ENCODE measurements at regions not wholly inside any gene's neighbourhood (a gene's known extent, or its start where the extent isn't known, plus 50 kb on each side); places are given as distances from the start of the nearest gene placed in this dataset.
"Not testable (repeated sequence)": the region's sequence is repeated elsewhere in the genome, so short reads cannot be mapped to it uniquely, and the experiment has no call there.

DNA sequence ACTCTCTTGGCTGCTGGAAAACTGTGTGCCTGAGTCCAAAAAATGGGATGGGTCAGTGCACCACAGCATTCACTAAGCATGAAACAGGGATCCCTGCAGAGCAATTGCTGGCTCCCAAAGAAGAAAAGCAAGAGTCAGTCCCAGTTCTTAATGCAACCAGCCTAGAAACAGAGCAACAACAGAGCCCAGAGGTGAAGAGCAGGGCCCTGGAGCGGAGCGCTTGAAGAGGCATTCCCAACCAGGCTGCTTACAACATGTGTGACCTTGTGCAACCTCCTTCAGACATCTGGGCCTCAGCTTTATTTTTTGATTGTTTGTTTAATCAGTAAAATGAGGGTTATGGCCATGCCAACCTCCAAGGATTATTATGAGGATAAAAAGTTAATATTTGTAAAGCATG, 543.7 kb upstream of the COBL start:
- no peak for DNase-seq

DNA sequence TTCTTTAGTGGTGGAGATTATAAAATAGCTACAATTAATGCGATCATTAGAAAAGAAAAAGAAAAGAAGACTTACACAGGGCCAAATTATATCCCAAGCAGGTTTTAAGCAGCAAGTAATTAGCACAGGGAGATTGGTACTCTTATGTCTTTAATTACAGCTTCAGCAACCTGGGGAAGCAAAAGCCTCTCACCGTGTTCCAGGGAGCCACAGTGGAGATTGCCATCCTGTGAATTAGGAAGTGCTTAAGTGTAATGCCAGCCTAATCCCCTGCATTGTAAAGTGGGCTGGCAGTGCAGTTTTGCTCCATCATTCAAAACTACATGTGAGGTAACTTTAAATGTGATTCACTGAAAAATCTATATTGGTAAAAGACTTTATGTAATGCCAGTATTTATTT, 533.5 kb upstream of the COBL start:
- DNase-seq: no peak

DNA sequence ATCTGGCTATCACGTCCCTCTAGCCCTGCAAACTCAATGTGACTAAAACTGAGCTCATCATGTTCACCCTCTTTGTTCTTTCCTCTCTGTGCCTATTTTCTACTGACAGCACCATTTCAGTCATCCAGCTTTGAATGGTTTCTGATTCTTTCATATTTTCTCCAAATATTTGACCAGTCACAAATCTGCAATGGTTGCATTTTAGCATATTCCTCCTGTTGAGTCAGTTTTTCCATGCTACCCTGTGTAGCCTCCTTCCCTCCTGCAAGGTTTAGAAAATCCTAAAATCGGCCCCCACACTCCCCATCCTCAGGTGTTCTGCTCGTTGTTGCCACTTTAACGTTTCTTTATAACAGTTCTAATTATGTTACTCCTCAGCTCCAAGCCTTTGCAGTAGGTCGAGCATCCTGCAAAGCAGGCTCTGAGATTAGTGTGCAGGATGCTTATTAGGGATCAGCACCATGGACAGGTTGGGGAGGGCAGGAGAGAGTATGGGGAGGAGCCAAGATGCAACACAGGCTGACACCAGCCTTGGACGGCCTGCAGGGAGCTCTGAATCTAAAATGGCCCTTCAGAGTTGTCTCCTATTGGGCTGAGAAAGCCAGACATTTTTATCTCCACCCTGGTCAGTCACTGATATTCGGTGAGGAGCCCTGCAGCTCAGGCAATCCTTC, 531.0 kb upstream of the COBL start:
- DNase-seq: no peak

DNA sequence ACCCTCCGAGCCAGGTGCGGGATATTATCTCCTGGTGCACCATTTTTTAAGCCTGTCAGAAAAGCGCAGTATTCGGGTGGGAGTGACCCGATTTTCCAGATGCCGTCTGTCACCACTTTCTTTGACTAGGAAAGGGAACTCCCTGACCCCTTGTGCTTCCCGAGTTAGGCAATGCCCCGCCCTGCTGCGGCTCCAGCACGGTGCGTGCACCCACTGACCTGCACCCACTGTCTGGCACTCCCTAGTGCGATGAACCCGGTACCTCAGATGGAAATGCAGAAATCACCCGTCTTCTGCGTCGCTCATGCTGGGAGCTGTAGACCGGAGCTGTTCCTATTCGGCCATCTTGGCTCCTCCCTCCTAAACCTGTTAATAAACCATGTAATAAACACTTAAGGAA, 522.5 kb upstream of the COBL start:
- not testable (repeated sequence) for DNase-seq

DNA sequence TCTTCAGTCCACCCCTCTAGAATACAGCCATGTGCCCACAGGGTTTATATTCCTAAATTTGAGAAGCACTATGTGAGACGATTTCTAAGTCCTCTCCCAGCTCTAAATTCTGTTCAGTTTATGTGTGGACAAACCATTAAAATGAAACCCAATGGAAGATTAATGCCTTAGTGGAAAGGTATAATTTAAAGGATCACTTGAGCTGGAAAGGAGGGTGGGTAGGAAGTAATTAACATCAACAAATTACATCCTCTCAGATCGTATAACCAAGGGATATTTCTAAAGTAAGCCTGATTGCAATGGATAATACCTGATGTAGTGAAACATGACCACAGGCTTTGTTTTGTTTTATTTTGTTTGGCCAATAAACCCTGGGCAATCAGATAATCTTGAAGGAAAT, 511.0 kb upstream of the COBL start:
- DNase-seq: no peak

DNA sequence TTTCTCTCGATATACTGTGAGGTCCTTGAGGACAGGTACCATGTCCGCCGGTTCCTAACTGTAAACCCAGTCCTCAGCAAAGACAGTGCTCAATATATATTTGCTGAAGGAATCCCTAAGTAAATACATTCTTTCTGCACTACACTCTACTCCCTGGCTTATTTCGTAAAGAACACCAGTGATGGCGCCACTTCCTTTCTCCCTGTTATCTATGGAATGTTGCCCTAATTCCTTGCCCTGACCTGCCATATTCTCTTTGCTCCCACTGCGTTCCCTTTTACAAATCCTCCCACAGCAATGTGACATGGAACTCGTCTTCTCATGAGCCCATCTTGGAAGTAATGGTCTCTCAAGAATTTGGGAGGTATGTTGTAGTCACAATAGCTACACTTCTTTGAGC, 507.4 kb upstream of the COBL start:
- no peak for DNase-seq

DNA sequence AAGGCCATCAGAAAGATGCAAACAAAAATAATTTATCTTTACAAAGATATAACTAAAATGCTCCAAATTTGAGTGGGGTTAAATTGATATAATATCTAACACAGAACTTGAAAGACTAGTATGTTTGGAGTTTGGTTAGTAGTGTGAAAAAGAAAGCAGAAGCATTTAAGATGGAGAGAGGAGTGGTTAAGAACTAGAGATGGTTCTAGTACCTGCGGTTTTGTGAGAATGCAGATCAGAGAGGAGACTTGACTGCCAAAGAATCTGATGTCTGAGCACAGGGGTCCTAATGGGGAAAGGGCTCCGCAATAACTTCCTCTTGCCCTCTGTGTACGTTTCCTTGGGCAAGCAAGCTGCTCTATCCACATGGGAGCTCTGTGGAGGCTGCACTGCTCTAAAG, 506.8 kb upstream of the COBL start:
- DNase-seq: no peak

DNA sequence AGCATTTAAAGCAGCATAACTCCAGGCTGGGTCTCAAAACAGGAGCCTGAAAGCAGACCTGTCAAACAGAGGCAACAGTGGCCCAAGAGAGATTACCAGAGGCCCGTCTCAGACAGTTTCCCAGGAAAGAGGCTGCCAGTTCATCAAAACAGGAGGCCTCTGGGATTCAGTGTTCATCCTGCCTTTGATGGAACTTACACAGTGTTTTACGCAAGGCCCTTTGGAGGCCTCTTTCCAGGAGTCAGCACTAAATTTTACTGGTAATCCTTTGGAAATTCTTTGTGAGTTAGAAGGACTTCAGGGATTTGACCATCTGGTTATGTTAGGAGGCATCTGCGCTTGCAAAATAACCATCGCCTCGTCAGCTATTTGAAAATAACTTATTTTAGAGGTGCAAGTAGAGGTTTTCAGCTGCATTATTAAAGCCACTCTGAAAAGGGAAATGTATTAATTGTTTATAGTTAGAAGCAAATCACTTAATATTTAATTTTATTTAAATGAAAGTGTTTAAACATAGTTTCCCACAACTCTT, 501.2 kb upstream of the COBL start:
- DNase-seq: no peak

DNA sequence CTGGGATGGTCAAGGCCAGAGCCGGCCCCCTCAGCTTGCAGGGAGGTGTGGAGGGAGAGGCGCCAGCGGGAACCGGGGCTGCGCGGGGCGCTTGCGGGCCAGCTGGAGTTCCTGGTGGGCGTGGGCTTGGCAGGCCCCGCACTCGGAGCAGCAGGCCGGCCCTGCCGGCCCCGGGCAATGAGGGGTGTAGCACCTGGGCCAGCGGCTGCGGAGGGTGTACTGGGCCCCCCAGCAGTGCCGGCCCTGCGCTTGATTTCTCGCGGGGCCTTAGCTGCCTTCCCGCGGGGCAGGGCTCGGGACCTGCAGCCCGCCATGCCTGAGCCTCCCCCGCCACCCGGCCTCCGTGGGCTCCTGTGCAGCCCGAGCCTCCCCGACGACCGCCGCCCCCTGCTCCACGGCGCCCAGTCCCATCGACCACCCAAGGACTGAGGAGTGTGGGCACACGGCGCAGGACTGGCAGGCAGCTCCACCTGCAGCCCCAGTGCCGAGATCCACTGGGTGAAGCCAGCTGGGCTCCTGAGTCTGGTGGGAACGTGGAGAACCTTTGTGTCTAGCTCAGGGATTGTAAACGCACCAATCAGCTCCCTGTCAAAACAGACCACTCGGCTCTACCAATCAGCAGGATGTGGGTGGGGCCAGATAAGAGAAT, 489.3 kb upstream of the COBL start:
- DNase-seq: not testable (repeated sequence)

DNA sequence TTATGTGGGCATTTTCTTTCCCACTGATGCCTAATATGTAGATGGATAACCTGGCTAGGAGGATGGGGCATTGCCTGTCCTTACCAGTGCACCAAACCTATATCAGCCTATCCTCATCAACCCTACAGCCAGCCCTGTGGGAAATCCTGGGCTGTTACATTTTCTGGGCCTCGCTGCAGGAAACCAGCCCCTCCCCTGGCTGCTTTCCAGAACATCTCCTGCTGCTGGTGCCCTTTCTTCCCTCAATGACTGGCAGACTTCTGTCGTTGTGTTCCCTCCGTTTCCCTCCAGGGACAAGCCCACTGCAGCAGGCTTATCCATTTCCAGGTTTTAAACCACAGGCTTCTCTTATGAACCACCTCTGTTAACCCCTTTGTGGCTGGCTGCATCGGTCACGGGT, 486.1 kb upstream of the COBL start:
- DNase-seq: no peak

DNA sequence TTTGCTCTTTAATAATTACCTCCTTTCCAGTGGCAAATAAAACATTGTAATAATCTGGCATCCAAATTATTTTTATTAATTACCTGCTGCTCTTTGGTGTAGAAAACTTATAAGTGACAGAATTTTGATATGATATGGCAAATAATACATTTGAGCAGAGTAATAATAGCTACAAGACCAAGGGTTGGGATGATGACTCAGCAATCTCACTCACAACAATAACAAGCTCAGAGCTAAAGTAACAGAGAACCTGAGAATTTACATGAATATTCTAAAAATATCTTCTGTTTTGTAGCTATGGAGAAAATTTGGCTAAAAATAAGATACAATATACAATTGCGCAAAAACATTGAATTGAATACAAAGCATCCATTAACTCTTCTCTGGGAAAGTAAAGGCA, 480.8 kb upstream of the COBL start:
- no peak for DNase-seq

DNA sequence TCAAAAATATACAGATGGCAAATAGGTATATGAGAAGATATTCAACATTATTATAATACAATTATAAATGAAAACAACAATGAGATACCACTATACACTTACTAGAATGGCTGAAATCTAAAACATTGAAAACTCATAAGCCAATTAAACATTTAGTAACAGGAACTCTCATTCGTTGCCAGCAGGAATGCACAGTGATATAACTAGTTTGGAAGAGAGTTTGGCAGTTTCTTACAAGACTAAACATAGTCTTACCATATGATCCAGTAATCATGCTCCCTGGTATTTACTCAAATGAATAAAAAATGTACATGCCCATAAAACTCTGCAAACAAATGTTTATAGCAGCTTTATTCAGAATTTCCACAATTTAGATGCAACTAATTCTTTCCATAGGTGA, 476.2 kb upstream of the COBL start:
- DNase-seq: no peak

DNA sequence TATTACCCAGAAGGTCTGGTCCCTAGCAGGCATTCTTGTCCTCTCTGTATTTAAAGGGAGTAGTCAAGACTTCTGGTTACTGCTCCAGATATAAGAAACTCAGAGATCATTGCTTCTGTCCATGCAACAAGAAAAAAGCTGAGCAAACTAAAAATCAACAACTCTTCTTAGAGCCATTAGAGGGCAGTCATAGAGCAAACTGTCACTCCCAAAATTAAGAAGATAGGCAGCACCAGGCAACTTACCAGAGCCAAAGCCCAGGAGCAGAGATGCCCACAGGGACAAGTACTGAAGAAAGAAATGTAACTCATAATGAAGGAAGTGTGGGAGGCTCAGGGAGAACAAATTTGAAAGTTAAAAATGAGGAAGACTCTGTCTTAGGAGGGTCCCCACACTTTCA, 472.9 kb upstream of the COBL start:
- DNase-seq: no peak

DNA sequence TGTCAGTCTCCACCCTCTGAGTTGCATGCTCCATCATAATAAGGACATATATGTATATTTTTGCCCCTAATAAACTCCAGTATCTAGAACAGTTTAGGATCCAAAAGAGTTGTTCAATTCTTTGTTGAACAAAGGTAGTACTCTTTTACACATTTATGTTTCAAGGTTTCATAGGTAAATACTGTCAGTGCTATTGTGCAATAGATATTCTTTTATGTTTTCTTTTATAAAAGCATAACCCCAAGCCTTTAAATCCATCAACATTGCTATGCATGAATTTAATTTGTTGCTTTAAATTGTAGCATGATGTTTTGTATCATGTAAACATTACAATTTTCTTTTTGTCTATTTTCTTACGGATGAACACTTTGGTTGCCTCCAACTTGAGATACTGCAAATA, 469.7 kb upstream of the COBL start:
- DNase-seq: no peak

DNA sequence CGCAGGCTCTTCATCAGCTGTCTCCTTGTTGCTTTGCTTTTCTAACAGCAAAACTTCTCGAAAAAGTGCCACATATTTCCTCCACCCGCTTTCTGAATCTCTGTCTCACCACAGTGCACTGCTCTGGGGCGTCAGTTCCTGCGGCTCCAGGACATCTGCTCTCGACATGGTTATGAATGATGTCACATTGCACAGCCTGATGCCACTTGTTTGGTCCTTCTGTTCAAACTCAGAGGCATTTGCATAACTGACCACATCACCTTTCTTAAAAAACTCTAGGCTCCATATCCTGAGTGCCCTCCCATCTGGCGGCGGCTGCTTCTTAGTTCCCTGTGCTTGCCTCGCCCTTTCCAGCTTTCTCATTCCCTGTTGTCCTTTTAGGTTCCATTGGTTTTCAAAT, 469.3 kb upstream of the COBL start:
- no peak for DNase-seq

DNA sequence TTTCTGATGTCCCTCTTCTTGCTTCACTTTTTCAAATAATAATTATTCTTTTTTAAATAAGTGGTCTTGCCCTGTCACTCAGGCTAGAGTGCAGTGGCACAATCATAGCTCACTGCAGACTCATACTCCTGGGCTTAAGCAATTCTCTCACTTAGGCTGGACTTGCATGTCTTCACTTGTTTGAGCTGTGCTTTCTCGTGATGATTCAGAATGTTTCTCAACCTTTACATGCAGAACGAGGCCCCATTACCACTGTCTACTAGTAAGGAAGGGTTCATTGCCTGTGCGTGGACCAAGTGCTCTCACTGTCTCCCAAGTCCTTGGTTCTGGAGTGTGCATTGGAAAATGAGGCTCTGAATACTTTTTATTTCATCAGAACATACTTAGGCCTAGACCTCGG, 468.6 kb upstream of the COBL start:
- DNase-seq: no peak

DNA sequence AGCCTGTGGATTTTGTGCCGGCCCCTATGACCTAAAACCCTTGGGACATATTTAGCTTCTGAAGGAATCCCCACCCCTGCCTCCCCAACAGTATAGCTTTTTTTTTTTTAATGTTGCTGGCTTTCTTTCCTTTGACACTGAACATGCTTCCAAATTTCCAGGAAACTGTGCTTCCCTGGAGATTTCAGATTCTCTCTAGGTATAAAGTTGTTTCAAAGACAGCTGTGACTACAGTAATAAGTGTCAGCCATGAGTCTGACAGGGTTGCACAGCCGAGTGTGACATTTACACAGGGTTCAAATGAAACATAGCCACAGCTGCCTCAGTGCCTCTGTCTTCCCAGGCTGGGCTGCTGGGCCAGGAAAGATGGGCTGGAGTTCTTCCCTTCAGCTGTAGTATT, 466.6 kb upstream of the COBL start:
- no peak for DNase-seq

DNA sequence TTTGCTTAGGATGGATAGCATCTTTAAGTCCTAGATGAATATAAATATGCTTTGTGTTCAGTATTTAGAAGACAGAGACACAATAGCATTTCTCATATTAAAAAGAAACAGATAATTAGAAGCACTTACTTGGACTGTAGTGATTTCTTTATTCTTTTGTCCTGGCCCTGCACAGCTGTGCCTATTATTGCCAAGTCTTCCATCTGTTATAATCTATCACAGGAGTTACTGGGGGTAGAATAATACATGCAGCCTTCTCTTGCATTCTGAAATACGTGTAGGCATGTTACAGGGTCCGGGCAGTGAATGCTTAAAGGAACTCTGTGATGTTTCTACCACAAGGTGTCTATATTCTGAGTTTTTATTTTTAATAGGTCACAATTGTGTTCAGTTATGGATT, 461.5 kb upstream of the COBL start:
- DNase-seq: no peak

DNA sequence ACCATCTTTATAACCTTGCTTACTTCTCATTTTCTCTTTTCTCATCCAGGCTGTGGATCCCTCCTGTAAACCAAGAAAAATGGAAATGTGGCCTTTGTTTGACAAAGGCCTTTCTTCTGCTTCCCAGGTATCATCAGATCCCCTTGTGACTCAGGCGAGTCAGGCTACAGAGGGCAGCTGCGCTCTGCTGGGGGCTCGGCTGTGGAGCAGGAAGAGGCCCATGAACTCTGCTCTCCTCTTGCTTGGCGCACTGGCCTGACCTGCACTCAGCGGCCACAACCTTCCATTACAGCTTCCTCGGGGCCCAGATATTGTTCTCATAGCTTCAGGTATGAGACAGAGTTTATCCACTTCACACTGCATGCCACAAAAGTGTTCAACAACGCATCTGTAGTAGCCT, 457.6 kb upstream of the COBL start:
- no peak for DNase-seq

DNA sequence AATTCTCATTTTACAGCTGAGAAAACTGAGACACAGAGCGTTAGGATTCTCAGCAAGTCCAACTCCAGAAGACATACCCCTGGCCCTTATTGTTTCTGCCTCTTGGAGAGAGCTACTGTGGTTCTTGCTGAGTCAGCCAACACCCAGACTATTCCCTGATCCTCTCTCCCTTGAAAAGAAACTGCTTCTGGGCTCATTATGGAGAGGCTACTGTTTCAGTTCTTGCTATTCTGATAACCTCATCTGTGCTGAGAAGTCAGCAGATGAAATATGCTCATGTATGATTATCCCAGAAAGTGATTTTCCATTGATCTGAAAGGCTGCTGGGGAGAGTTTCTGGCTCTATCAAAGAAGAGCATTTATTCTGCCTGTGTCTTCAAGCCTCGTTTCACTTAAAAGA, 455.6 kb upstream of the COBL start:
- DNase-seq: no peak

DNA sequence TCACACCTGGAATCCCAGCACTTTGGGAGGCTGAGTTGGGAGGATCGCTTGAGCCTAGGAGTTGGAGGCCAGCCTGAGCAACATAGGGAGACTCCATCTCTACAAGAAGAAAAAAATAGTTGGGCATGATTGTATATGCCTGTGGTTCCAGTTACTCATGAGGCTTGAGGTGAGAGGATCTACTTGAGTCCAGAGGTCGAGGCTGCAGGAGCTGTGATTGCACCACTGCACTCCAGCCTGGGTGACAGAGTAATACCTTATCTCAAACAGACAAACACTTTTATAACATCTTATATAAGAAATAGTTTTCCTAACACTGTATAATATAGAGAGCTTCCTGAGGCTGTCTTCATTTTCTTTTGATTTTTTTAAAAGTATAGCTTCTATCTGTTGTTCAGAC, 448.4 kb upstream of the COBL start:
- no peak for DNase-seq

DNA sequence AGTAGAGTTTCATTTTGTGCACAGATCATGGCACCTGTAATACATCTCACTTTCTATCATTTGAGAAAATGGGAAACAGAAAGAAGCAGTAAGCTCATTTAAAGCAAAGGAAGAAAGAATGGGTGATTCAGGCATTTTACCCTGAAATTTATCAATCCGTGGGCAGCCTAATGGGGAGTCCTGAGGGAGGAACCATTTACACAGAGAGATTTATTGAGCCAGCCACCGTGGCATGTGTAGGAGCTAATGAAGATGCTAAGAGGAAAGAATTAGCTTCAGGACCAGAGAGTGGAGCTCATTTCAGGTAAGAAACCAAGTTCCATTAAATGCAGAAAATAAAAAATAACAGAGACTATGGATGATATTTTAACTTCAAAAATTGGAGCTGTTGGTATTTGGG, 443.4 kb upstream of the COBL start:
- no peak for DNase-seq

DNA sequence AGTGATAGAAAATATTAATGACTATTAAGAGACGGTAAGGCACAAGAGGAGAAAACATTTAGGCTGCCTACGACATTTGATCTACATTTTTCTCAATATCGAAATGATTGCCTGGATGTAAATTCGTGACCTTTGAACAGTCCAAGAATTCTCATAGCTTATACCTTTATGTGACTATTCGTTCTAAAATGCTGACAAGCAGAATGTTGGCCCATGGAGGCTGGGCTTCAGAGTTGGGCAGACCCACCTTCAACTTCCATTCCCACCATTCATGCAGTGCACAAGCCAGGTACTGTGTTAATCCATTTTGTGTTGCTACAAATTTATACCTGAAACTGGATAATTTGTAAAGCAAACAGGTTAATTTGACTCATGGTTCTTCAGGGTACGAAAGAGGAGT, 441.4 kb upstream of the COBL start:
- DNase-seq: no peak

DNA sequence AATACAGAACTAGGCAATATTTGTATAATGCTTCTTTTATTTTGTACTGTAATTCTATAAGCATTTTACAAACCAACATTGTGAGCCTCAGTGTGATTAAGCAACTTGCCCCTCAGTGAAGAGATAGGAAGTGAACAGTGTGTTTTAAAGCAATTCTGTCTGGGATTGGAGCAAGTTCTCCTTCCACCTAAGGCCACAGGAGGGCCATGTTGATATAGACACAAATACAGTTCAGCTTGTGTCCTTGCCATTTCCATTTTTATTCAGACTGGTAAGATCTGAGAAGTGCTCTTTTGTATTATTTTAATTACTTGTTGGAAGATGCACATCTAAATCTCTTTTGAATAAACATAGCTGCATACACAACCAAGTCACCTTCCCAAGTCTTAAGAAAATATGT, 416.3 kb upstream of the COBL start:
- DNase-seq: no peak

DNA sequence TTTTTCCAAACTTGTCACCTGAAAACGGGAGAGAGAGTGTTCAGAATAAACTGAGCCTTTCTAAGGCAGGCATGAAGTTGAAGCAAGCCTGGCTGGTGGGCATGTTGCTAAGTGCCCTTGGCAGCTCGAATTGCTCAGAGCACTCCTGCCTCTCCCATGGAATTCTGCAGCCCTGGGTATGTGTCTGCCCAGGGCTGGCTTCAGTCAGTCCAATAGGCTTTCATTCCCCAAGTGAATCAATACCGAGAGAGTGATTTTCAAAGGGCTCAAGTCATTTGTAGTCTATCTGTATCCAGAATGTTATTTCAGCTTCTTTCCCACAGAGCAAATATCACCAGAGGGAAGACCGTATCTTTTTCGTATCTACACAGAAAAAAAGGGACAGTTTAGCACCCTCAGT, 415.5 kb upstream of the COBL start:
- DNase-seq: no peak

Data from AML-193 (cell line).